ENCODE measurements at regions not wholly inside any gene's neighbourhood (a gene's known extent, or its start where the extent isn't known, plus 50 kb on each side); places are given as distances from the start of the nearest gene placed in this dataset.

GRCh38 chr3:177499779-177500423 is 302.6 kb upstream of the TBL1XR1 start (continued):
- TF ChIP-seq ZNF501 (CRISPR knock-in tag; IDR thresholded peaks at IDR 0.05) = 0 out of 2 replicates have a peak, but pooled peaks have one; percentile 44
- no peak for TF ChIP-seq ZNF30 (CRISPR knock-in tag; IDR thresholded peaks at IDR 0.05)
- TF ChIP-seq ZBTB49 (CRISPR knock-in tag; IDR thresholded peaks at IDR 0.05; ENCODE audit: borderline replicate concordance) = no peak
- TF ChIP-seq POLR2A (IDR thresholded peaks at IDR 0.05; ENCODE audit: insufficient read depth in 1 of 2, low read depth in 2 of 2, low read length in 2 of 2) = peak in 1 of 2 experiments; percentile 56; a peak in 2 of 4 replicates
- no peak for TF ChIP-seq ZNF616 (CRISPR knock-in tag; IDR thresholded peaks at IDR 0.05; ENCODE audit: low read depth)
- TF ChIP-seq ZMAT5 (CRISPR knock-in tag; IDR thresholded peaks at IDR 0.05; ENCODE audit: borderline replicate concordance, low read depth) = no peak
- TF ChIP-seq ZNF326 (CRISPR knock-in tag; IDR thresholded peaks at IDR 0.05; ENCODE audit: borderline replicate concordance) = no peak
- no peak for TF ChIP-seq CREB1 (IDR thresholded peaks at IDR 0.05)
- TF ChIP-seq CREB1 (CRISPR knock-in tag; IDR thresholded peaks at IDR 0.05) = no peak; the same call in 1 of the 2 replicates
- peak; percentile 9; the same call in 1 of the 2 replicates for TF ChIP-seq HMG20B (CRISPR knock-in tag; conservative IDR thresholded peaks at IDR 0.05)
- no peak for TF ChIP-seq CAMTA2 (CRISPR knock-in tag; IDR thresholded peaks at IDR 0.05; ENCODE audit: borderline replicate concordance)
- peak; percentile 35 for TF ChIP-seq STAG1 (CRISPR knock-in tag; IDR thresholded peaks at IDR 0.05)
- no peak for TF ChIP-seq RFXANK (CRISPR knock-in tag; IDR thresholded peaks at IDR 0.05)
- TF ChIP-seq ETS1 (CRISPR knock-in tag; IDR thresholded peaks at IDR 0.05) = no peak
- no peak for TF ChIP-seq ZNF790 (CRISPR knock-in tag; IDR thresholded peaks at IDR 0.05; ENCODE audit: borderline replicate concordance)
- TF ChIP-seq AGO2 (optimal IDR thresholded peaks at IDR 0.05; ENCODE audit: low read depth, low read length) = no peak
- TF ChIP-seq RBM39 (IDR thresholded peaks at IDR 0.05; ENCODE audit: low read depth, low read length, poor library complexity, severe bottlenecking) = no peak
- no peak for TF ChIP-seq ZFAT (CRISPR knock-in tag; conservative IDR thresholded peaks at IDR 0.05)
- TF ChIP-seq ELF3 (CRISPR knock-in tag; IDR thresholded peaks at IDR 0.05) = peak; percentile 18; the same call in 1 of the 2 replicates
- TF ChIP-seq KDM4B (CRISPR knock-in tag; IDR thresholded peaks at IDR 0.05) = 0 out of 2 replicates have a peak, but pooled peaks have one; percentile 34
- TF ChIP-seq RELA (CRISPR knock-in tag; IDR thresholded peaks at IDR 0.05) = 0 out of 2 replicates have a peak, but pooled peaks have one; percentile 45
- TF ChIP-seq REXO4 (CRISPR knock-in tag; IDR thresholded peaks at IDR 0.05; ENCODE audit: borderline replicate concordance) = no peak
- no peak for TF ChIP-seq SOX6 (IDR thresholded peaks at IDR 0.05)
- peak; percentile 84 for TF ChIP-seq SOX6 (CRISPR knock-in tag; IDR thresholded peaks at IDR 0.05)
- no peak for TF ChIP-seq ZNF543 (CRISPR knock-in tag; IDR thresholded peaks at IDR 0.05)
- no peak for TF ChIP-seq PRDM4 (CRISPR knock-in tag; IDR thresholded peaks at IDR 0.05; ENCODE audit: borderline replicate concordance)
